DOHH2 (cell line): ENCODE measurements at regions not wholly inside any gene's neighbourhood (a gene's known extent, or its start where the extent isn't known, plus 50 kb on each side); places are given as distances from the start of the nearest gene placed in this dataset.

Source experiments
- H3F3A ChIP-seq: fragments of 200-600 bp; sonication (generic), shearing (Covaris generic); 2 replicates; pipeline ENCODE4 v1.6.0; 2016; ENCODE audit warnings: antibody characterized with exemption, mild to moderate bottlenecking; ENCODE audit not compliant: control insufficient read depth, insufficient read depth
- H3K27ac ChIP-seq: fragments of 200-600 bp; sonication (generic); 2 replicates; pipeline ENCODE4 v1.5.1; 2014; ENCODE audit warnings: low read depth, mild to moderate bottlenecking, low read length, moderate library complexity
- H3K27me3 ChIP-seq: fragments of 200-600 bp; sonication (generic); 2 replicates; pipeline ENCODE4 v1.6.1; 2014; ENCODE audit warnings: mild to moderate bottlenecking, low read length, mixed read lengths; ENCODE audit not compliant: control insufficient read depth
- H3K36me3 ChIP-seq: fragments of 200-600 bp; sonication (generic); 2 replicates; pipeline ENCODE4 v1.6.1; 2014; ENCODE audit warnings: mild to moderate bottlenecking, low read length, moderate library complexity, mixed read lengths; ENCODE audit not compliant: control insufficient read depth
- H3K4me1 ChIP-seq: fragments of 200-600 bp; sonication (generic); 2 replicates; pipeline ENCODE4 v1.6.1; 2014; ENCODE audit warnings: mild to moderate bottlenecking, low read length, mixed read lengths; ENCODE audit not compliant: control insufficient read depth
- H3K4me2 ChIP-seq: fragments of 200-600 bp; sonication (generic); 2 replicates; pipeline ENCODE4 v1.6.0; 2014; ENCODE audit warnings: mild to moderate bottlenecking, low read length, moderate library complexity
- H3K4me3 ChIP-seq: fragments of 200-600 bp; sonication (generic); 2 replicates; pipeline ENCODE4 v1.5.1; 2014; ENCODE audit warnings: mild to moderate bottlenecking, low read length, mixed read lengths
- H3K79me2 ChIP-seq: fragments of 200-600 bp; sonication (generic); 2 replicates; pipeline ENCODE4 v1.6.1; 2014; ENCODE audit warnings: mild to moderate bottlenecking, low read length, mixed read lengths; ENCODE audit not compliant: control insufficient read depth
- H3K9me2 ChIP-seq: fragments of 200-600 bp; sonication (generic); replicated peaks from 2 replicates; pipeline ENCODE4 v1.6.1; 2014; ENCODE audit warnings: mild to moderate bottlenecking, low read length, mixed read lengths; ENCODE audit not compliant: control insufficient read depth
- H3K9me3 ChIP-seq: fragments of 200-600 bp; sonication (generic); 2 replicates; pipeline ENCODE4 v1.6.1; 2014; ENCODE audit warnings: antibody characterized with exemption, low read length, mixed read lengths; ENCODE audit not compliant: control insufficient read depth, insufficient read depth
- H4K20me1 ChIP-seq: fragments of 200-600 bp; sonication (generic); 2 replicates; pipeline ENCODE4 v1.6.0; 2014; ENCODE audit warnings: low read depth, mild to moderate bottlenecking, antibody characterized with exemption, low read length, moderate library complexity; ENCODE audit not compliant: control insufficient read depth, insufficient read depth
- EZH2phosphoT487 ChIP-seq: fragments of 200-600 bp; sonication (generic); IDR thresholded peaks from 2 replicates; pipeline ENCODE4 v1.6.1; 2017; ENCODE audit warnings: borderline replicate concordance, mild to moderate bottlenecking, antibody characterized with exemption, low read length, moderate library complexity, mixed read lengths
- TF ChIP-seq, protein P1 (sequence below): fragments of 200-600 bp; sonication (generic); IDR thresholded peaks from one replicate; pipeline ENCODE4 v1.5.1; 2014; ENCODE audit warnings: antibody characterized with exemption, mild to moderate bottlenecking, low read depth, low read length; ENCODE audit not compliant: poor library complexity, severe bottlenecking

DNA sequence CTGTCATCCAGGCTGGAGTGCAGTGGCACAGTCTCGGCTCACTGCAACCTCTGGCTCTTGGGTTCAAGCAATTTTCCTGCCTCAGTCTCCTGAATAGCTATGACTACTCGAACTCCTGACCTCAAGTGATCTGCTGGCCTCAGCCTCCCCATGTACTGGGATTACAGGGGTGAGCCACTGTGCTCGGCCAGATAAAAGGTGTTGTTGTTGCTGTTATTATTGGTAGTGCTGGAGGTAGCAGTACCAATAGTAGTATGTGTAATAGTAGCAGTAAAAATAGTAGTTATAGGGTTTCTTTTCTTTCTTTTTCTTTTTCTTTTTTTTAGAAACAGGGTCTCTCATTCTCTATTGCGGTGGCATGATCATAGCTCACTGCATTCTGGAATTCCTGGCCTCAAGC, 592.1 kb downstream of the ARAP2 start:
- TF ChIP-seq, protein P1, sequence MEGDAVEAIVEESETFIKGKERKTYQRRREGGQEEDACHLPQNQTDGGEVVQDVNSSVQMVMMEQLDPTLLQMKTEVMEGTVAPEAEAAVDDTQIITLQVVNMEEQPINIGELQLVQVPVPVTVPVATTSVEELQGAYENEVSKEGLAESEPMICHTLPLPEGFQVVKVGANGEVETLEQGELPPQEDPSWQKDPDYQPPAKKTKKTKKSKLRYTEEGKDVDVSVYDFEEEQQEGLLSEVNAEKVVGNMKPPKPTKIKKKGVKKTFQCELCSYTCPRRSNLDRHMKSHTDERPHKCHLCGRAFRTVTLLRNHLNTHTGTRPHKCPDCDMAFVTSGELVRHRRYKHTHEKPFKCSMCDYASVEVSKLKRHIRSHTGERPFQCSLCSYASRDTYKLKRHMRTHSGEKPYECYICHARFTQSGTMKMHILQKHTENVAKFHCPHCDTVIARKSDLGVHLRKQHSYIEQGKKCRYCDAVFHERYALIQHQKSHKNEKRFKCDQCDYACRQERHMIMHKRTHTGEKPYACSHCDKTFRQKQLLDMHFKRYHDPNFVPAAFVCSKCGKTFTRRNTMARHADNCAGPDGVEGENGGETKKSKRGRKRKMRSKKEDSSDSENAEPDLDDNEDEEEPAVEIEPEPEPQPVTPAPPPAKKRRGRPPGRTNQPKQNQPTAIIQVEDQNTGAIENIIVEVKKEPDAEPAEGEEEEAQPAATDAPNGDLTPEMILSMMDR = no peak
- no peak for TF ChIP-seq EZH2phosphoT487
- H3K36me3 ChIP-seq = no peaks in the 10 kb centered on the region
- no peaks in the 10 kb centered on the region for H3F3A ChIP-seq
- H3K79me2 ChIP-seq = no peaks in the 10 kb centered on the region
- no peak overlapping the region for H3K4me3 ChIP-seq
- no peak overlapping the region for H3K4me2 ChIP-seq
- H3K27me3 ChIP-seq = no peaks in the 10 kb centered on the region
- no peak overlapping the region for H3K27ac ChIP-seq
- H3K4me1 ChIP-seq = no peaks in the 10 kb centered on the region
- no peaks in the 10 kb centered on the region for H3K9me2 ChIP-seq
- H3K9me3 ChIP-seq = no peaks in the 10 kb centered on the region
- H4K20me1 ChIP-seq = no peaks in the 10 kb centered on the region

DNA sequence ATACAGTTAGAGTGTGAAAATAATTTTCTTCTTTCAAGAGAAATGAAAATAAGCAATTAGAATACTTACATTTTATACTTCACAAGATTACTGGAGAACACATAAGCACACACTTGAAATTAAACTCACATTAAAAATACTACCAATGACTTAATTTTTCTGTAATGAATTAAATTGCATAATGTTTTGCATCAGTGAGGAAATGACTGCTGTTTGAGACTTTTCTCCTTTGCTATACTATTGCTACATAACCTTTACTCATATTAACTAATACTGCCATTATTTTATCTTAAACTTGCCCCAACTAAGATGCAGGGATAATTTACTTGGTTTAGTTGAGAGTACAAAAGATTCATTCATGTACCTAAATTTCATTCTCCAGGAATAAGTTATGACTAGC, 590.9 kb downstream of the ARAP2 start:
- Histone ChIP-seq H3K27me3 (no peaks in the 10 kb centered on the region), H3K9me3 (no peaks in the 10 kb centered on the region), H3K79me2 (no peaks in the 10 kb centered on the region), H4K20me1 (no peaks in the 10 kb centered on the region), H3K4me1 (no peaks in the 10 kb centered on the region), H3K27ac (no peak overlapping the region), H3F3A (no peaks in the 10 kb centered on the region), H3K9me2 (no peaks in the 10 kb centered on the region), H3K4me3 (no peak overlapping the region), H3K4me2 (no peak overlapping the region), H3K36me3 (no peaks in the 10 kb centered on the region)
- TF ChIP-seq, protein P1 = no peak
- no peak for TF ChIP-seq EZH2phosphoT487

DNA sequence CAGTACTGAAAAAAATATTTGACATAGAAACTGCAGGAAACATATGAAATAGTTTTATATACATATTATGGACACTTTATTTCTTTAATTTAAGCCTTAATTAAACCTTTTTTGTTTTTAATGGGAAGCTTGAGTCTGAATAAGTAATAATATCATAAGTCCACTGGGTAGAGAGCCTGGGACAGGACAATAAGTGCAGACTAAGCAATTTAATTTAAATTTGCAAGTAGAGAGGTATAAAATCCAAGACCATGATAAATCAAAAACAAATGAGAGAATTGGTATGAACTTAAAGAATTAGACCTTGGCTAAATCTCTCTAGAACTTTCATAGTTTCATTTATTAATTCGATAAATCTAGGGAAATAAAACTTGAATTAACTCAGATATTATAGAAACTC, 571.2 kb downstream of the ARAP2 start:
- no peak for TF ChIP-seq EZH2phosphoT487
- TF ChIP-seq, protein P1 = no peak
- no peaks in the 10 kb centered on the region for H4K20me1 ChIP-seq
- no peaks in the 10 kb centered on the region for H3K27me3 ChIP-seq
- H3K9me2 ChIP-seq = no peaks in the 10 kb centered on the region
- H3K4me3 ChIP-seq = no peak overlapping the region
- H3K79me2 ChIP-seq = no peaks in the 10 kb centered on the region
- no peak overlapping the region for H3K4me2 ChIP-seq
- H3F3A ChIP-seq = no peaks in the 10 kb centered on the region
- no peaks in the 10 kb centered on the region for H3K4me1 ChIP-seq
- H3K9me3 ChIP-seq = no peaks in the 10 kb centered on the region
- H3K27ac ChIP-seq = no peak overlapping the region
- H3K36me3 ChIP-seq = no peaks in the 10 kb centered on the region

DNA sequence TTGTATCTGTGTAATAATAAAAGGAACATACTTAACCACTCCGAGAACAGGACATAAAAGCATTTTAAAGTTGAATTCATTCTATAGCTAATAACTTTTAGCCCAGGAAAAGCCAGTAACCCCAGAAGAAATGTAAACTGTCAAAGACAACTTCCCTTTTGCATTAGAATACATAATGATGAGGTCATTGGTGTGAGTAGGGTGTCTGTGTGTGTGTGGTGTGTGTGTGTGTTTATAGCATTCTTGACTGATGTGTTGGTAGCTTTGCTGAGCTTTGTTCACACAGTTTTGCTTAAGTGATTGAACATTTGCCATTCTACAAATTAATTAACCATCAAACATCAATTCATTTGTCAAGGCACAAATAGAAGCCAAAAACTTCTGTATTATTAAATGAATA, 559.6 kb downstream of the ARAP2 start:
- no peak overlapping the region for H3K4me2 ChIP-seq
- H3K27ac ChIP-seq = no peak overlapping the region
- no peak overlapping the region for H3K4me3 ChIP-seq
- no peaks in the 10 kb centered on the region for H3K27me3 ChIP-seq
- H3K4me1 ChIP-seq = no peaks in the 10 kb centered on the region
- no peaks in the 10 kb centered on the region for H3K79me2 ChIP-seq
- TF ChIP-seq EZH2phosphoT487 = no peak
- TF ChIP-seq, protein P1 = no peak
- no peaks in the 10 kb centered on the region for H3K9me3 ChIP-seq
- H3F3A ChIP-seq = no peaks in the 10 kb centered on the region
- no peaks in the 10 kb centered on the region for H4K20me1 ChIP-seq
- H3K36me3 ChIP-seq = no peaks in the 10 kb centered on the region
- H3K9me2 ChIP-seq = no peaks in the 10 kb centered on the region
